ENCODE measurements at regions not wholly inside any gene's neighbourhood (a gene's known extent, or its start where the extent isn't known, plus 50 kb on each side); places are given as distances from the start of the nearest gene placed in this dataset.

GRCh38 chr5:52199833-52200232 is 587.9 kb upstream of the ITGA1 start:
- no peaks in the 10 kb centered on the region for H4K20me1 ChIP-seq (ENCODE audit: insufficient read depth, low read length)
- DNase-seq (ENCODE audit: low read depth) = no peak
- no peak overlapping the region for H3K9ac ChIP-seq (ENCODE audit: low read length)
- no peak overlapping the region for H3K4me3 ChIP-seq (ENCODE audit: insufficient read depth, low read depth, low read length)
- H3K36me3 ChIP-seq (ENCODE audit: insufficient read depth, low read length) = no peaks in the 10 kb centered on the region
- Mint-ChIP-seq H3K9me3 (ENCODE audit: unreplicated experiment) (no peaks in the 10 kb centered on the region), H3K27me3 (ENCODE audit: low read depth, unreplicated experiment) (no peaks in the 10 kb centered on the region), H3K4me1 (ENCODE audit: low read depth, unreplicated experiment) (no peaks in the 10 kb centered on the region), H3K27ac (ENCODE audit: unreplicated experiment) (no peak overlapping the region), H3K4me3 (ENCODE audit: unreplicated experiment) (no peak overlapping the region), H3K36me3 (ENCODE audit: low read depth, unreplicated experiment) (no peaks in the 10 kb centered on the region)
- no peaks in the 10 kb centered on the region for H3K4me1 ChIP-seq (ENCODE audit: insufficient read depth, low read length)
- no peak overlapping the region for H2AFZ ChIP-seq (ENCODE audit: low read depth, low read length)
- H3K9me3 ChIP-seq (ENCODE audit: insufficient read depth, low read depth, low read length) = no peaks in the 10 kb centered on the region
- H3K79me2 ChIP-seq (ENCODE audit: insufficient read depth, low read length) = no peaks in the 10 kb centered on the region
- no peak overlapping the region for H3K4me2 ChIP-seq (ENCODE audit: low read length)
- H3K27me3 ChIP-seq (ENCODE audit: insufficient read depth, low read length) = no peaks in the 10 kb centered on the region
- FAIRE-seq = no peak
- TF ChIP-seq CTCF (IDR thresholded peaks at IDR 0.05; ENCODE audit: insufficient read depth, low read depth, low read length) = no peak
- TF ChIP-seq EZH2 (IDR thresholded peaks at IDR 0.05; ENCODE audit: insufficient read depth, low read length) = no peak
- H3K27ac ChIP-seq (ENCODE audit: low read depth, low read length) = no peak overlapping the region

DNA sequence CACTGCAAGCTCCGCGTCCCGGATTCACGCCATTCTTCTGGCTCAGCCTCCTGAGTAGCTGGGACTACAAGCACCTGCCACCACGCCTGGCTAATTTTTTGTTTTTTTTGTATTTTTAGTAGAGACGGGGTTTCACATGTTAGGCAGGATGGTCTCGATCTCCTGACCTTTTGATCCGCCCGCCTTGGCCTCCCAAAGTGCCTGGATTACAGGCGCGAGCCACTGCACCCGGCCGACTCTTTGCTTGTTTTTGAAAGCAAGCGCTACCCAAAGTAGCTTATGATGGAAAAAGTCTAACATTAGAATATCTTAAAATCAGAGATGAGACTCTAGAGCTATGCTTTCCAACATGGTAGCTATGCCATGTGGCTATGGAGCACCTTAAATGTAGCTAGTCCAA is 585.5 kb upstream of the ITGA1 start:
- no peak overlapping the region for H3K4me3 Mint-ChIP-seq (ENCODE audit: unreplicated experiment)
- no peak overlapping the region for H3K27ac Mint-ChIP-seq (ENCODE audit: unreplicated experiment)
- Histone ChIP-seq H3K36me3 (ENCODE audit: insufficient read depth, low read length) (no peaks in the 10 kb centered on the region), H3K4me1 (ENCODE audit: insufficient read depth, low read length) (no peaks in the 10 kb centered on the region), H3K27me3 (ENCODE audit: insufficient read depth, low read length) (no peaks in the 10 kb centered on the region), H3K27ac (ENCODE audit: low read depth, low read length) (no peak overlapping the region), H3K79me2 (ENCODE audit: insufficient read depth, low read length) (no peaks in the 10 kb centered on the region), H3K4me2 (ENCODE audit: low read length) (no peak overlapping the region), H4K20me1 (ENCODE audit: insufficient read depth, low read length) (no peaks in the 10 kb centered on the region), H2AFZ (ENCODE audit: low read depth, low read length) (no peak overlapping the region), H3K4me3 (ENCODE audit: insufficient read depth, low read depth, low read length) (no peak overlapping the region), H3K9ac (ENCODE audit: low read length) (no peak overlapping the region), H3K9me3 (ENCODE audit: insufficient read depth, low read depth, low read length) (no peaks in the 10 kb centered on the region)
- H3K36me3 Mint-ChIP-seq (ENCODE audit: low read depth, unreplicated experiment) = no peaks in the 10 kb centered on the region
- no peaks in the 10 kb centered on the region for H3K4me1 Mint-ChIP-seq (ENCODE audit: low read depth, unreplicated experiment)
- no peak for FAIRE-seq
- H3K27me3 Mint-ChIP-seq (ENCODE audit: low read depth, unreplicated experiment) = no peaks in the 10 kb centered on the region
- DNase-seq (ENCODE audit: low read depth) = no peak
- TF ChIP-seq CTCF (IDR thresholded peaks at IDR 0.05; ENCODE audit: insufficient read depth, low read depth, low read length) = no peak
- no peak for TF ChIP-seq EZH2 (IDR thresholded peaks at IDR 0.05; ENCODE audit: insufficient read depth, low read length)
- H3K9me3 Mint-ChIP-seq (ENCODE audit: unreplicated experiment) = no peaks in the 10 kb centered on the region

DNA sequence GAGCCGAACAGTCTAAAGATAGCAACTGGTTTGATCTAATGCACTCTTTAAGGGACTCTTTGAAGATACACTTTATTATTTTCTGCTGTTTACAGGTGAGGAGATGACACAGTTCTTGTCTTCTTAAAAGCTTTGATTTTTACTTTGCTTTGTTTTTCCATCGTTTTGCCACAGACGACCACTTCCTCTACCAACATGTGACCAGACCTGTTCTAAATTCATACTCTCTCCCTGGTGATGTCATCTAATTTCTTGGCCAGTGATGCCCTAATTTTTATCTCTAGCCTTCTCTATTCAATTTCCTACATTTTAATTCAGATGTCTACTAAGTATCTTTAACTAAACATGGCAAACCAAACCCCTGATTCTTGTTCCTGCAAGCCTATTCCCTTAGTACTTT is 583.4 kb upstream of the ITGA1 start:
- no peak overlapping the region for H3K4me2 ChIP-seq (ENCODE audit: low read length)

More for the DNA sequence above, 583.4 kb upstream of the ITGA1 start:
- Histone ChIP-seq H3K9ac (ENCODE audit: low read length) (no peak overlapping the region), H3K27ac (ENCODE audit: low read depth, low read length) (no peak overlapping the region), H3K79me2 (ENCODE audit: insufficient read depth, low read length) (no peaks in the 10 kb centered on the region), H2AFZ (ENCODE audit: low read depth, low read length) (no peak overlapping the region), H4K20me1 (ENCODE audit: insufficient read depth, low read length) (no peaks in the 10 kb centered on the region), H3K27me3 (ENCODE audit: insufficient read depth, low read length) (no peaks in the 10 kb centered on the region), H3K4me3 (ENCODE audit: insufficient read depth, low read depth, low read length) (no peak overlapping the region), H3K36me3 (ENCODE audit: insufficient read depth, low read length) (no peaks in the 10 kb centered on the region), H3K4me1 (ENCODE audit: insufficient read depth, low read length) (no peaks in the 10 kb centered on the region), H3K9me3 (ENCODE audit: insufficient read depth, low read depth, low read length) (no peaks in the 10 kb centered on the region)
- no peak for DNase-seq (ENCODE audit: low read depth)
- TF ChIP-seq CTCF (IDR thresholded peaks at IDR 0.05; ENCODE audit: insufficient read depth, low read depth, low read length) (no peak), EZH2 (IDR thresholded peaks at IDR 0.05; ENCODE audit: insufficient read depth, low read length) (no peak)
- H3K4me3 Mint-ChIP-seq (ENCODE audit: unreplicated experiment) = no peak overlapping the region
- FAIRE-seq = no peak
- no peaks in the 10 kb centered on the region for H3K4me1 Mint-ChIP-seq (ENCODE audit: low read depth, unreplicated experiment)
- no peaks in the 10 kb centered on the region for H3K36me3 Mint-ChIP-seq (ENCODE audit: low read depth, unreplicated experiment)
- H3K27me3 Mint-ChIP-seq (ENCODE audit: low read depth, unreplicated experiment) = no peaks in the 10 kb centered on the region
- H3K27ac Mint-ChIP-seq (ENCODE audit: unreplicated experiment) = no peak overlapping the region
- no peaks in the 10 kb centered on the region for H3K9me3 Mint-ChIP-seq (ENCODE audit: unreplicated experiment)

Measured in astrocyte (in vitro differentiated cells and primary cell).